AG09319 (cell line): ENCODE measurements at regions not wholly inside any gene's neighbourhood (a gene's known extent, or its start where the extent isn't known, plus 50 kb on each side); places are given as distances from the start of the nearest gene placed in this dataset.

Experiments used
- DNase-seq: peaks from one replicate; pipeline ENCODE4 v3.0.0-alpha.2; 2010; ENCODE audit warnings: low read depth; ENCODE audit errors: extremely low read depth
- TF ChIP-seq, protein P1 (sequence below): IDR thresholded peaks from 2 replicates; pipeline ENCODE4 v1.5.1; 2011; ENCODE audit warnings: low read depth, mild to moderate bottlenecking, inconsistent platforms, low read length, moderate library complexity

GRCh38 chr6:156461647-156462046 is 315.5 kb upstream of the ARID1B start:
- TF ChIP-seq, protein P1, sequence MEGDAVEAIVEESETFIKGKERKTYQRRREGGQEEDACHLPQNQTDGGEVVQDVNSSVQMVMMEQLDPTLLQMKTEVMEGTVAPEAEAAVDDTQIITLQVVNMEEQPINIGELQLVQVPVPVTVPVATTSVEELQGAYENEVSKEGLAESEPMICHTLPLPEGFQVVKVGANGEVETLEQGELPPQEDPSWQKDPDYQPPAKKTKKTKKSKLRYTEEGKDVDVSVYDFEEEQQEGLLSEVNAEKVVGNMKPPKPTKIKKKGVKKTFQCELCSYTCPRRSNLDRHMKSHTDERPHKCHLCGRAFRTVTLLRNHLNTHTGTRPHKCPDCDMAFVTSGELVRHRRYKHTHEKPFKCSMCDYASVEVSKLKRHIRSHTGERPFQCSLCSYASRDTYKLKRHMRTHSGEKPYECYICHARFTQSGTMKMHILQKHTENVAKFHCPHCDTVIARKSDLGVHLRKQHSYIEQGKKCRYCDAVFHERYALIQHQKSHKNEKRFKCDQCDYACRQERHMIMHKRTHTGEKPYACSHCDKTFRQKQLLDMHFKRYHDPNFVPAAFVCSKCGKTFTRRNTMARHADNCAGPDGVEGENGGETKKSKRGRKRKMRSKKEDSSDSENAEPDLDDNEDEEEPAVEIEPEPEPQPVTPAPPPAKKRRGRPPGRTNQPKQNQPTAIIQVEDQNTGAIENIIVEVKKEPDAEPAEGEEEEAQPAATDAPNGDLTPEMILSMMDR, result no peak
- no peak for DNase-seq

DNA sequence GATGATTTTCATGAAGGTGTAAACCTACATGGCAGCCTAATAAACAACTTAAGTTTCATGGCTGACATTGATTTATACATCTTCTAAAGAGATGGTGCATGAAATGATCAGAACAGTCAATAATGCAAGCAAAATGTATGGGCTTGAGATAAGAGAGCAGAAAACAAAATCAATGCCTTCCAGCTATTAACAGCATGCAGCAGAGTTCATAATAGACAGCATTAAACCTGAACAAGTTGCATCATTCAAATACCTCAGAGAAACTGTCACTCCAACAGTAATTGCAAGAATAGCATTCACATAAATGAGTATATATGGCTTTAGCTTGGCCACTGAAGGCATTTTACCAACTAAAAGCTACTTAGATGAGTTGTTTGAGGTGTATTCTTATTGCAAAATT is 319.6 kb upstream of the ARID1B start:
- TF ChIP-seq, protein P1, result no peak
- no peak for DNase-seq

- DNase-seq, result no peak
- TF ChIP-seq, protein P1, result no peak
These were observed 321.3 kb upstream of the ARID1B start for GRCh38 chr6:156455847-156456246.

- TF ChIP-seq, protein P1, result no peak
- no peak for DNase-seq
These were observed 322.3 kb upstream of the ARID1B start for GRCh38 chr6:156454867-156455266.

GRCh38 chr6:156451726-156452125 is 325.5 kb upstream of the ARID1B start:
- no peak for DNase-seq
- TF ChIP-seq, protein P1, result no peak

DNA sequence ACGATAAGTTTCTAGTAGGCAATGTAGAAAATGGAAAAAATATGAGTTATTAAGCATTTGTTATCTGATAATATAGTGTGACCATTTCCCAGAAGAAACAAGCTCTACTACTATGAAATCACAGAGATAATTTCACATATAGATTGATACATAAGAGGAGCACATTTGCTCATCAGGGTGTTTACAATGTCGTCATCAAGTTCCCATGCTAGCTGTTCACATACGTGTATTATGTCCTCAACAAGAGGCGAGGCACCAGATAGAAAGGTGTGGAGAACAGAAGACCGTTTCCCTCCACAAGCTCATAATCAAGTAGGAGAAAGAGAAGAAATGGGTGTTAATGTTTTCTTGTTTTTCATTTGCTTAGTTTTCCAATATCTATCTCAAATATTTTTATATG is 326.1 kb upstream of the ARID1B start:
- no peak for DNase-seq
- TF ChIP-seq, protein P1, result no peak

DNA sequence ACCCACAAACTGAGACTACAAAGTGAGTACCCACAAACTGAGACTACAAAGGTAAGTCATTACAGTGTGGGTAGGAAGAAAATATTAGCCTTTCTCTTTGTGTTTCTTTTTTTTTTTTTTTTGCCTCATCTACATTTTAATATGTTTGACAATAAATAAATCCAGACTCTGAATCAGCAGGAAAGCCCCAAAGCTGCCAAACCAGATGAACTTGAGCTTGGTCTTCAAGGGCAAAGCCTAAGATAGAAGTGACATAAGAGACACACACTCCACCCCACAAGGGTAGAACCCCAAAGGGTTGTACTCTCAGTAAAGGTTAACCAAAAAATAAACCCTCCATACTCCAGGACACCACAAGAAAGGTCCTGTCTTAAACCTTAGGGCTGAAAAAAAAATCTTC is 326.8 kb upstream of the ARID1B start:
- TF ChIP-seq, protein P1, result no peak
- no peak for DNase-seq
